CD4-positive, alpha-beta T cell treated with Interleukin-15 for 4 hours (primary cell): ENCODE measurements at regions not wholly inside any gene's neighbourhood (a gene's known extent, or its start where the extent isn't known, plus 50 kb on each side); places are given as distances from the start of the nearest gene placed in this dataset.

Source experiments
- DNase-seq: peaks from one replicate; pipeline ENCODE4 v3.0.0-alpha.2; 2020; ENCODE audit warnings: low spot score

- no peak for DNase-seq
Measured at GRCh38 chr2:198219292-198219691, 414.9 kb downstream of the PLCL1 start.

DNA sequence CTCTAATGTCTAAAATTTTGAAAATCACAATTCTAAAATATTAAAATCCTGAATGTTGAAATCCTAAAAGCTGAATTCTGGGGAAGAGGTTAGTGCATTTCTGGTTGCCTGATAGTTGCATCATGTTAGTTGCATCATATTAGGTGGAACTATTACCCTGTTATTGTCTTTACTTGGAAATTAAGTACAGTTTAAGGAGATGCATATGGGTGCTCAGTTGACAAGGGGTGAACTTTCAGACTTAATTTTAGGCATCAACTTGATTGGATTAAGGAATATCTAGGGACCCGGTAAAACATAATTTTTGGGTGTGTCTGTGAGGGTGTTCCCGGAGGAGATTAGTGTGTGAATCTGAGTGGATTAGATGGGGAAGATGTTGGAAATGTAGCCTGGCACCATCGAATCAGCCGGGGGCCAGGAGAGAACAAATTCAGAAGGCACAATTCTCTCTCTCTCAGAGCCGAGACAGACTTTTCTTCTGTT is 409.8 kb downstream of the PLCL1 start:
- DNase-seq, result no peak

DNA sequence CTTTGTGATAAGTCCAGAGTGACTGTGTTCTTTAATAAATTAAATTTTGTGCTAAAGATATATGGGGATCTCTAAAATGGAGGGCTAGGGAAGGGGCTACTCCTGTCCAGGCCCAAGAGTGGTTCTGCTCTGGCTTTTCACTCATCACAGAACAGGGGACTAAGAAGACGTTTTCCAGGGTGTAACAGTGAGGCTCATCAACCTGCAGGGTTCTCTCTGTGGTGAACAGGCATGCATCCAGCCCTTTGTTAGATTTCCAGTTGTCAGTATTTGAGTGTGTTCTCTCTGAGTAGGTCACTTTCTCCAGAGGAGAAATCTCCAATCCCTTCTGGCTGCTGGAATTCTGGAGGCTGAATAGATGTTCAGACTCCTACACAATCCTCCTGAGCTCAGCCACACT is 408.9 kb downstream of the PLCL1 start:
- no peak for DNase-seq

GRCh38 chr2:198211706-198212105 is 407.3 kb downstream of the PLCL1 start:
- no peak for DNase-seq

DNA sequence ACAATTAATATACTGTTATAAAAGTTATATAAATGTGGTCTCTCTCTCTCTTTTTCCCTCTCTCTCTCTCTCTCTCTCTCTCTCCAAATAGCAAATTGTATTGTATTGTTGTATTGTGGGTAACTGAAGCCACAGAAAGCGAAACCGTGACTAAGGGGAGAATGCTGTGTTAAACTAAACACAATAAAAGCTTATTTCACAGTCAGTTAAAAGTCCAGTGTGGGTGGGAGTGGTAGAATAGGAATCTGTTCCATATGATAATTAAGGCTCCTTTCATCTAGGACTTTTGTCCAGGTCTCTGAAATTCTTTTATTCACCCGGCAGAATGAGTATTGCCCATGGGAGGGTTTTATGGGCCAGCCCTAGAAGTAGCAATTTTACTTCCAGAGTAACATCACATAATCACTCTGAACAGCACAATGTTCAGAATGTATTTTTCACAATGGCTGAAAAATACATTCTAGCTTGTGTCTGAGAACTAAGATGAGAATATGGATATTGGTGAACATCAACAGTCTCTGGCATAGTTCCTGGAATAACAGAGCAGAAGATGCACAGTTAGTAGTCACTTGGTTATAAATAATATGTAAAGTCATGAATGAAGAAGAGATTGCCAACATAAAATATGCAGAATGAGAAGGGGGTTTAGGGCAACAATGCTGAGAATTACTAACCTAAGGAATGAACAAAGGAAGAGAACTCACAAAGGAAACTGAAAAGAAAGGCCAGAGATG is 399.1 kb downstream of the PLCL1 start:
- DNase-seq, result no peak
